ENCODE measurements at regions not wholly inside any gene's neighbourhood (a gene's known extent, or its start where the extent isn't known, plus 50 kb on each side); places are given as distances from the start of the nearest gene placed in this dataset.

DNA sequence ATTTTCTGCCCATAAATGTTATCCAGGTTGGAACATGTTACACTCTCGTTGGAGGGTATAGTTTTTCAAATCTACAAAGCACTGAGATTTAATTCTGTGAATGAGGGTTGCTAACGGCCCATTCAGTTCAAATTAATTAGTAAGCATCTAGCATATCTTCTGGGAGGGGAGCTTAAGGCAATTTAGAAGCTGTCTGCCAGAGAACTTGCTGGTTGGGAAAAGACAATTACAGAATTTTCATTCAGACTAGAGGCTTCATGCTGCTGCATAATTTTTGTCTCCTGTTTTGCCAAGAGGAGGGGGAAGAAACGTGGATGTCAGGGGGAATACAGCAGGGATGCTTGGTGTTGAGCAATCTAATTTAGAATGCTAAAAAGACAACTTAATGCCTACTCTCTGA is 268.3 kb upstream of the FAM83B start:
- TF ChIP-seq, protein P1, sequence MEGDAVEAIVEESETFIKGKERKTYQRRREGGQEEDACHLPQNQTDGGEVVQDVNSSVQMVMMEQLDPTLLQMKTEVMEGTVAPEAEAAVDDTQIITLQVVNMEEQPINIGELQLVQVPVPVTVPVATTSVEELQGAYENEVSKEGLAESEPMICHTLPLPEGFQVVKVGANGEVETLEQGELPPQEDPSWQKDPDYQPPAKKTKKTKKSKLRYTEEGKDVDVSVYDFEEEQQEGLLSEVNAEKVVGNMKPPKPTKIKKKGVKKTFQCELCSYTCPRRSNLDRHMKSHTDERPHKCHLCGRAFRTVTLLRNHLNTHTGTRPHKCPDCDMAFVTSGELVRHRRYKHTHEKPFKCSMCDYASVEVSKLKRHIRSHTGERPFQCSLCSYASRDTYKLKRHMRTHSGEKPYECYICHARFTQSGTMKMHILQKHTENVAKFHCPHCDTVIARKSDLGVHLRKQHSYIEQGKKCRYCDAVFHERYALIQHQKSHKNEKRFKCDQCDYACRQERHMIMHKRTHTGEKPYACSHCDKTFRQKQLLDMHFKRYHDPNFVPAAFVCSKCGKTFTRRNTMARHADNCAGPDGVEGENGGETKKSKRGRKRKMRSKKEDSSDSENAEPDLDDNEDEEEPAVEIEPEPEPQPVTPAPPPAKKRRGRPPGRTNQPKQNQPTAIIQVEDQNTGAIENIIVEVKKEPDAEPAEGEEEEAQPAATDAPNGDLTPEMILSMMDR (conservative IDR thresholded peaks at IDR 0.05; ENCODE audit: low read depth, low read length): no peak
- no peak for TF ChIP-seq EZH2 (IDR thresholded peaks at IDR 0.05; ENCODE audit: borderline replicate concordance, low read depth, low read length, poor library complexity, severe bottlenecking)
